K562 (cell line): ENCODE measurements at regions not wholly inside any gene's neighbourhood (a gene's known extent, or its start where the extent isn't known, plus 50 kb on each side); places are given as distances from the start of the nearest gene placed in this dataset.

ENCODE experiments used
- CTCF ChIP-seq, 3 experiments: IDR thresholded peaks in 2 of 3; conservative IDR thresholded peaks in 1 of 3; 2 replicates each; pipeline ENCODE4 v1.5.1; 2011 to 2012; ENCODE audit warnings: low read length in 3 of 3, mild to moderate bottlenecking in 3 of 3, control low read depth in 2 of 3, improper control_type of control experiment in 1 of 3, inconsistent platforms in 1 of 3, low read depth in 1 of 3, mixed read lengths in 1 of 3, moderate library complexity in 1 of 3; ENCODE audit not compliant: insufficient read depth in 2 of 3
- ZBTB11 ChIP-seq, 3 experiments: fragments of 200-800 bp in 1 of 3; fragments of 250-450 bp in 1 of 3; fragments of 450-650 bp in 1 of 3; sonication (Bioruptor Pico) in 1 of 3; sonication (Bioruptor generic) in 1 of 3; formaldehyde crosslinking in 1 of 3; IDR thresholded peaks; 2 replicates each; pipeline versions ENCODE4 v1.6.1 to v1.8.0; 2016 to 2022; ENCODE audit warnings: mild to moderate bottlenecking in 2 of 3, missing genetic modification characterization in 2 of 3, missing compliant biosample characterization in 1 of 3, moderate library complexity in 1 of 3

GRCh38 chr15:37520882-37521281, 413.6 kb upstream of the TMCO5A start:
- TF ChIP-seq ZBTB11 (CRISPR knock-in tag; IDR thresholded peaks at IDR 0.05) (no peak), CTCF (IDR thresholded peaks at IDR 0.05 in 2 of 3, conservative IDR thresholded peaks at IDR 0.05 in 1 of 3; ENCODE audit: insufficient read depth in 2 of 3, low read depth in 1 of 3, low read length in 3 of 3) (no peak)
